ENCODE measurements at regions not wholly inside any gene's neighbourhood (a gene's known extent, or its start where the extent isn't known, plus 50 kb on each side); places are given as distances from the start of the nearest gene placed in this dataset.
"Not testable (repeated sequence)": the region's sequence is repeated elsewhere in the genome, so short reads cannot be mapped to it uniquely, and the experiment has no call there.

DNA sequence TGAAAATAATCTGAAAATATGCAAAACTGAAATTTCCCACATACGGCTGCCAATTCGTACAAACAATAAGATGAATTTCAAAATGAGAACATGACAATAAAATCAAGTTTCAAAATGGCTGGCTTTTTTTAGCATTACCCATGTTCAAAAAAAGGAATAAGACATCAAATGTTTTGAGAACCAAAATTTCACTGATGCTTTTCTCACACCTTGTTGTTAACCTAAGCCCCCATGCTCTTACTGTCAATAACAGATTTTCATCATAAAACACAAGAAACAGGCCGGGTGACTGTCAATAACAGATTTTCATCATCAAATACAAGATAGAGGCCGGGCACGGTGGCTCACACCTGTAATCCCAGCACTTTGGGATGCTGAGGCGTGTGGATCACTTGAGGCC, 2149.6 kb upstream of the DEFB115 start:
- H3K9me3 ChIP-seq, H3K27me3 ChIP-seq, H3K4me3 ChIP-seq, DNase-seq, H3K36me3 ChIP-seq: not testable (repeated sequence)

DNA sequence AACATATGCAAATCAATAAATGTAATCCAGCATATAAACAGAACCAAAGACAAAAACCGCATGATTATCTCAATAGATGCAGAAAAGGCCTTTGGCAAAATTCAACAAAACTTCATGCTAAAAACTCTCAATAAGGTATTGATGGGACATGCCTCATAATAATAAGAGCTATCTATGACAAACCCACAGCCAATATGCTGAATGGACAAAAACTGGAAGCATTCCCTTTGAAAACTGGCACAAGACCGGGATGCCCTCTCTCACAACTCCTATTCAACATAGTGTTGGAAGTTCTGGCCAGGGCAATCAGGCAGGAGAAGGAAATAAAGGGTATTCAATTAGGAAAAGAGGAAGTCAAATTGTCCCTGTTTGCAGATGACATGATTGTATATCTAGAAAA, 2148.1 kb upstream of the DEFB115 start:
- not testable (repeated sequence) for H3K36me3 ChIP-seq, H3K9me3 ChIP-seq, H3K27me3 ChIP-seq, DNase-seq, H3K4me3 ChIP-seq

DNA sequence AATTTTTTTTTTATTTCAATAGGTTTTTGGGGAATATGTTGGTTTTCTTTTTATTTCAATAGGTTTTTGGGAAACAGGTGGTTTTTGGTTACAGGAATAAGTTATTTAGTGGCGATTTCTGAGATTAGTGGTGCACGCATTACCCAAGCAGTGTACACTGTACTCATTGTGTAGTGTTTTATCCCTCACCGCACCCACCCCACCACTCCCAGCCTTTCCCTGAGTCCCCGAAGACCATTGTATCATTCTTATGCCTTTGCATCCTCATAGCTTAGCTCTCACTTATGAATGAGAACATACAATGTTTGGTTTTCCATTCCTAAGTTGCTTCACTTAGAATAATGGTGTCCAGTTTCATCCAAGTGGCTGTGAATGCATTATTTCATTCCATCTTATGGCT, 2142.4 kb upstream of the DEFB115 start:
- DNase-seq, H3K4me3 ChIP-seq, H3K9me3 ChIP-seq, H3K36me3 ChIP-seq, H3K27me3 ChIP-seq: not testable (repeated sequence)

DNA sequence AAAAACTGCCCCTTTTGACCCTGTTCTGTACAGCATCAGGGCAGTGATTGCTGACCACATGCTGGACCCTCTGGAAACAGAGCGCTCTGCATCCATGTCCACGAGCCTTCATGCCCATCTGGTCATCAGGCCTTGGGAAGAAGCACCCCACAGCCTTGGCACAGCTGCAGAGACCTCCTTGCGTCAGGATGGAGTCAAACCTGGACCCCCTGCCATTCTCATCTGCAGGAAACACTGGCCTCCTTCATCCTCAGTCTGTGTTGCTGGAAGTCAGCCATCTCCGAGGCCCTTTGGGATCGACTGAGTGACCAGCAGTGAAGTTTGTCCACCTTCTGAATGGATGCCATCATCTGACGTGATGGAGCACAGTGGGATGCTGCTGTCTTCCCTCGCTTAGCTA, 2138.3 kb upstream of the DEFB115 start:
- Histone ChIP-seq H3K9me3 (no peaks in the 10 kb centered on the region), H3K27me3 (no peaks in the 10 kb centered on the region), H3K36me3 (no peaks in the 10 kb centered on the region), H3K4me3 (no peak overlapping the region)
- no peak for DNase-seq

DNA sequence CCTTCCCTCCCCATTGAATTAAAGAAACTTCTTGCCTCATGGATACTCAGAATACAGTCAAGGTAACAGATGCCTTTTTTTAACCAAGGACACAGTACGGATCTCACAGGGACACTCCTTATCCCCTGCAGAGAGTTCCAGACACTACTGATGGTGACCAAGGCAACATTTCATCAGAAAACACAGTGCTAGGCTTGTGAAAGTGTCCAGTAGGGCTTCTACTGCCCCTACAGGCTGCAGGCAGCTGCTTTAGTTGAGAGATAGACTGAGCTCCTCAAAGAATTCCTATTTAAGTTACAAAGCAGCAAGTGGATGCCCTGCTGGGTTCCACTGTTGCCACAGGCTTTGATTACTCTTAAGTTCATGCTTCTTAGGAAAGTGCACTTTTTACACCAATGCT, 2137.8 kb upstream of the DEFB115 start:
- DNase-seq, H3K27me3 ChIP-seq, H3K9me3 ChIP-seq, H3K4me3 ChIP-seq, H3K36me3 ChIP-seq: not testable (repeated sequence)

DNA sequence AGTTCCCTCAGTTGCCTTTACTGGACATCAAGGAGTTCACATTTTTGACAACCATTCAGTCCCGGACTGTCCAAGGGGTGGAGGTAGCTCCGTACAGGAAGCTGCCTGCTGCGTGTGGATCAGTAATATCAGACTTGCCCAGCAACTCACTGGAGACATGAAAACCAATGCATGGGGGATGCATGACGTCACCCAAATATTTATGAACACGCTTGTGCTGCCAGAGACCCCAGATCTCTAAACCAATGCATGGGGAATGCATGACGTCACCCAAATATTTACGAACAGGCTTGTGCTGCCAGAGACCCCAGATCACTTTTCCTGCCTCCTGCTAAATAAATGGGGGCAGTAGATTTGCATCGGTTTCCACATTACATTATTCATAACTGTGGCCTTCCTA, 2137.4 kb upstream of the DEFB115 start:
- not testable (repeated sequence) for H3K27me3 ChIP-seq, H3K36me3 ChIP-seq, H3K9me3 ChIP-seq, H3K4me3 ChIP-seq
- peak; percentile 61 for DNase-seq

DNA sequence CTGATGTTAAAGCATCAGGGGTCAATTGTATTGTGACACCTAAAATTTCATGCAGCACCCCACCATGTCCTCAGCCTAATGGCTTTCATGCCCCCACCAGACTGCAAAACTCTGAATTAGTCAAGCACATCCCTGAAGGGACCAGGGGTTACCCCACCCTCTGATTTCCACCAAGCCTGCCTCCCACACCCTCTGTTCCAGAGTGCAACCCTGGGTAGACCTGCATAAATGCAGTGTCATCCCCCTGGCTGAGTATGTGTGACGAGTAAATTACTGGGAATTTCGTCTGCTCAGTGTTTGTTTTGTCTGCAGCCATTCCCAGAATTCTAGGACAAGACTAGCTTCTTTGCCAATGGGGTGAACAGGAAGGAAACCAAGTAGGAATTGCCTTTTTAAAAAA, 2136.9 kb upstream of the DEFB115 start:
- not testable (repeated sequence) for H3K4me3 ChIP-seq, H3K36me3 ChIP-seq, H3K27me3 ChIP-seq, H3K9me3 ChIP-seq
- peak; percentile 29 for DNase-seq

DNA sequence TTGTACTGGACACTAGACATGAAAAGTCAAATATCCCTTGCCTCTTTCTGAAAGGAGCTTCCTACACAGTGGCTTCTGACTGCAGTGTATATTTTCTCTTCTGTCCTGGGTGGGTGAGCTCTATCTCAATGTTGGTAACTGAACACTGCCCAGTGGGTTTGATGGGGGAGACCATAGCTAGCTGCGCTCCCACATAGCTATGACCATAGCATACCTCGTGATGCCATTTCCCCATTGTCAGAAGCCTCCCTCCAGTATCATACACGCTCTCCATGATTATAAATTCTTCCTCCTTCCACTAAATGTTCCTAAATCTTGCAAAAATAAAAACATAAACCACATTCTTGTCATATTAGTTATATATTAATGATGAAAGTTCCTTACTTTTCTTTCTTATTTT, 2134.7 kb upstream of the DEFB115 start:
- not testable (repeated sequence) for H3K4me3 ChIP-seq, H3K27me3 ChIP-seq, H3K36me3 ChIP-seq, H3K9me3 ChIP-seq, DNase-seq

DNA sequence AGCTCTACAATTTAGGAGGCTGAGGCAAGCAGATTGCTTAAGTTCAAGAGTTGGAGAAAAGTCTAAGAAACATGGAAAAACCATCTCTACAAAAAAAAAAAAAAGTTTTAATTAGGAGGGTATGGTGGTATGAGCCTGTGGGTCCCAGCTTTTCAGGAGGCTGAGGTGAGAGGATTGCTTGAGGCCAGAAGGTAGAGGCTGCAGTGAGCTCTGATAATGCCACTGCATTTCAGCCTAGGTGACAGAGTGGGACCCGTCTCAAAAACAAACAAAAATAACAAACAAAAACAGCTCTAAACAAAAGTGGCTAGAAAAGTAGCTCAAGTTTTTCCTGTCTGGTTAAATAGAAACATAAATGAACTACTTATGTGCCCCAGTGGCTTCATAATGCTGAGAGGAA, 2133.6 kb upstream of the DEFB115 start:
- Histone ChIP-seq H3K27me3 (no peaks in the 10 kb centered on the region), H3K4me3 (no peak overlapping the region)

More for the DNA sequence above, 2133.6 kb upstream of the DEFB115 start:
- Histone ChIP-seq H3K36me3 (no peaks in the 10 kb centered on the region), H3K9me3 (no peaks in the 10 kb centered on the region)
- DNase-seq, result no peak
